Upper lobe of left lung (tissue), 4 donors: ENCODE measurements at regions not wholly inside any gene's neighbourhood (a gene's known extent, or its start where the extent isn't known, plus 50 kb on each side); places are given as distances from the start of the nearest gene placed in this dataset.

Source experiments
- POLR2A ChIP-seq, 4 donors: fragments of 450-650 bp; IDR thresholded peaks; one replicate each; pipeline ENCODE4 v1.5.1; 2016 to 2017; ENCODE audit warnings: antibody characterized with exemption in 4 of 4, mild to moderate bottlenecking in 2 of 4
- TF ChIP-seq, protein P1 (sequence below), 6 experiments: fragments of 450-650 bp in 4 of 6; fragments of 200-600 bp in 2 of 6; sonication (generic) in 2 of 6; IDR thresholded peaks; one replicate each; pipeline ENCODE4 v1.5.1; 2016 to 2019; ENCODE audit warnings: antibody characterized with exemption in 6 of 6

DNA sequence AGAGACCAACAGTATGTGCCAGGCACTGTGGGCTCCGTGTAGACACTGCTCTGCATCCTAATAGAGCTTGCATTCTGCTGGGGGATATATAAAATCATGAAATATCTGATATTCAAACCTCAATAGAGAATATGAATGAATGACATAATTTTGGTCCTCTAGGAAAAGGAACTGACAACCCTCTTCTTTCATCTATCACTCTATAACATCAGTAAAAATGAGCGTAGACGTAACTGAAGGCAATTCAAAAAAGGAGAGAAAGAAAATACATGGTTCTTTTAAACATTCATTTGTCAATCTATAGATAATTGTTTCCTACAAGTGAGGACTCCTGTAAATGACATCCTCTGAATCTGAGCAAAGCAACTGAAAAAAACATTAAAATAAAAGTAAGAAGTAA, 607.4 kb upstream of the LRRN3 start:
- TF ChIP-seq, protein P1, sequence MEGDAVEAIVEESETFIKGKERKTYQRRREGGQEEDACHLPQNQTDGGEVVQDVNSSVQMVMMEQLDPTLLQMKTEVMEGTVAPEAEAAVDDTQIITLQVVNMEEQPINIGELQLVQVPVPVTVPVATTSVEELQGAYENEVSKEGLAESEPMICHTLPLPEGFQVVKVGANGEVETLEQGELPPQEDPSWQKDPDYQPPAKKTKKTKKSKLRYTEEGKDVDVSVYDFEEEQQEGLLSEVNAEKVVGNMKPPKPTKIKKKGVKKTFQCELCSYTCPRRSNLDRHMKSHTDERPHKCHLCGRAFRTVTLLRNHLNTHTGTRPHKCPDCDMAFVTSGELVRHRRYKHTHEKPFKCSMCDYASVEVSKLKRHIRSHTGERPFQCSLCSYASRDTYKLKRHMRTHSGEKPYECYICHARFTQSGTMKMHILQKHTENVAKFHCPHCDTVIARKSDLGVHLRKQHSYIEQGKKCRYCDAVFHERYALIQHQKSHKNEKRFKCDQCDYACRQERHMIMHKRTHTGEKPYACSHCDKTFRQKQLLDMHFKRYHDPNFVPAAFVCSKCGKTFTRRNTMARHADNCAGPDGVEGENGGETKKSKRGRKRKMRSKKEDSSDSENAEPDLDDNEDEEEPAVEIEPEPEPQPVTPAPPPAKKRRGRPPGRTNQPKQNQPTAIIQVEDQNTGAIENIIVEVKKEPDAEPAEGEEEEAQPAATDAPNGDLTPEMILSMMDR (IDR thresholded peaks at IDR 0.05), result no peak
- no peak for TF ChIP-seq POLR2A (IDR thresholded peaks at IDR 0.05)
